GM12878 (cell line): ENCODE measurements at regions not wholly inside any gene's neighbourhood (a gene's known extent, or its start where the extent isn't known, plus 50 kb on each side); places are given as distances from the start of the nearest gene placed in this dataset.
A peak's percentile ranks its signal among the peaks of the same experiment; 100 is the strongest.

Experiments used
- ATAC-seq: fragments of 200-7000 bp; cut with Tn5 transposase; 3 replicates; pipeline ENCODE4 v1.9.1; 2020; ENCODE audit warnings: mild to moderate bottlenecking, moderate library complexity
- BruUV-seq: library from RNA; stranded (reverse); fragments of 400-500 nt; replicated peaks from 2 replicates; lab custom pipeline; 2021; lab: Mats Ljungman, UMichigan
- CTCF ChIA-PET: fragments of 300-600 bp; sonication (Branson Sonifier 250); formaldehyde crosslinking; extraction: SDS; loops from one replicate; lab custom pipeline; 2021; ENCODE audit warnings: inconsistent platforms; lab: Yijun Ruan, JAX
- POLR2A ChIA-PET: fragments of 350-600 bp; formaldehyde crosslinking; extraction: SDS; loops from one replicate; lab custom pipeline; 2021; ENCODE audit warnings: inconsistent platforms; lab: Charles Lee
- RAD21 ChIA-PET: fragments of 300-600 bp; sonication (Branson Sonifier 250); formaldehyde crosslinking; loops from one replicate; lab custom pipeline; 2023; ENCODE audit warnings: antibody characterized with exemption; ENCODE audit not compliant: unreplicated experiment; lab: Charles Lee
- SMC1A ChIA-PET: fragments of 300-600 bp; sonication (Branson Sonifier 250); formaldehyde crosslinking; loops from one replicate; lab custom pipeline; 2023; ENCODE audit not compliant: unreplicated experiment, uncharacterized antibody; lab: Charles Lee
- DNase-seq: peaks from one replicate; pipeline ENCODE4 v3.0.0-alpha.2; 2011; ENCODE audit warnings: low read depth, low spot score
- FAIRE-seq: peaks from 3 replicates; lab custom pipeline; 2011; peaks lifted over from hg19 to GRCh38; lab: Jason Lieb, UNC
- H2AFZ ChIP-seq: 2 replicates; pipeline ENCODE4 v1.6.0; 2011; ENCODE audit warnings: low read depth, low read length, control low read depth; ENCODE audit not compliant: control insufficient read depth
- H3K27ac ChIP-seq: 2 replicates; pipeline ENCODE4 v1.5.1; 2011; ENCODE audit warnings: control low read depth; ENCODE audit not compliant: control insufficient read depth, insufficient read depth
- H3K27me3 ChIP-seq, 2 experiments: replicated peaks in 1 of 2; 2 replicates each; pipeline versions ENCODE4 v1.6.0 to v1.6.1; 2011; ENCODE audit warnings: low read length in 1 of 2; ENCODE audit not compliant: control insufficient read depth in 2 of 2, insufficient read depth in 2 of 2
- H3K36me3 ChIP-seq, 2 experiments: 2 replicates each; pipeline ENCODE4 v1.5.1; 2011; ENCODE audit warnings: low read length in 1 of 2; ENCODE audit not compliant: control insufficient read depth in 2 of 2, insufficient read depth in 2 of 2
- H3K4me1 ChIP-seq: 2 replicates; pipeline ENCODE4 v1.6.1; 2011; ENCODE audit warnings: mild to moderate bottlenecking, low read length, moderate library complexity, mixed read lengths; ENCODE audit not compliant: control insufficient read depth, insufficient read depth
- H3K4me2 ChIP-seq: 2 replicates; pipeline ENCODE4 v1.6.0; 2011; ENCODE audit warnings: control low read depth; ENCODE audit not compliant: control insufficient read depth, insufficient read depth
- H3K4me3 ChIP-seq: fragments of 200-600 bp; sonication (generic); 2 replicates; pipeline ENCODE4 v1.5.1; 2016
- H3K79me2 ChIP-seq: 2 replicates; pipeline ENCODE4 v1.6.0; 2011; ENCODE audit warnings: low read length; ENCODE audit not compliant: control insufficient read depth, insufficient read depth
- H3K9ac ChIP-seq: 2 replicates; pipeline ENCODE4 v1.8.0; 2011; ENCODE audit warnings: low read length, control low read depth, mixed read lengths; ENCODE audit not compliant: control insufficient read depth, insufficient read depth
- H3K9me3 ChIP-seq: replicated peaks from 3 replicates; pipeline ENCODE4 v1.5.1; 2011; ENCODE audit warnings: mild to moderate bottlenecking, low read length; ENCODE audit not compliant: control insufficient read depth, insufficient read depth
- H4K20me1 ChIP-seq: 2 replicates; pipeline ENCODE4 v1.6.0; 2011; ENCODE audit not compliant: control insufficient read depth, insufficient read depth
- CHD1 ChIP-seq: IDR thresholded peaks from 2 replicates; pipeline ENCODE4 v1.6.1; 2012; ENCODE audit warnings: low read depth, low read length, improper control_type of control experiment
- EED ChIP-seq: sonication (generic); IDR thresholded peaks from 2 replicates; pipeline ENCODE4 v1.6.1; 2016; ENCODE audit warnings: antibody characterized with exemption, low read depth
- MTA2 ChIP-seq: fragments of 450-650 bp; IDR thresholded peaks from 2 replicates; pipeline ENCODE4 v1.6.1; 2016; ENCODE audit warnings: low read depth, mild to moderate bottlenecking, moderate library complexity
- SPI1 ChIP-seq: IDR thresholded peaks from 2 replicates; pipeline ENCODE4 v1.6.1; 2011; ENCODE audit warnings: low read depth, mild to moderate bottlenecking, low read length, moderate library complexity, borderline replicate concordance; ENCODE audit not compliant: insufficient read depth
- SREBF1 ChIP-seq: IDR thresholded peaks from 2 replicates; pipeline ENCODE4 v1.6.1; 2012; ENCODE audit warnings: mild to moderate bottlenecking, low read length
- TARDBP ChIP-seq: IDR thresholded peaks from 2 replicates; pipeline ENCODE4 v1.6.1; 2016; ENCODE audit warnings: borderline replicate concordance
- ZNF622 ChIP-seq: fragments of 450-650 bp; IDR thresholded peaks from 2 replicates; pipeline ENCODE4 v1.6.1; 2017; ENCODE audit warnings: mild to moderate bottlenecking, inconsistent platforms
- WGBS: methylation state at CpG from one replicate; pipeline ENCODE4 v1.1.6; 2016; ENCODE audit warnings: low lambda C conversion rate; ENCODE audit not compliant: insufficient replicate concordance, insufficient coverage; ENCODE audit errors: missing lambda C conversion rate; 5-methylcytosine and 5-hydroxymethylcytosine counted together
- in situ Hi-C: fragments of 300-500 bp; cut with MboI; formaldehyde crosslinking; loops from 9 replicates; pipeline ENCODE4 v1.14.3; 2018; ENCODE audit warnings: mixed read lengths
- intact Hi-C: fragments of 100-400 bp; cut with micrococcal nuclease; formaldehyde crosslinking; loops from one replicate; pipeline ENCODE4 v1.14.2; 2022; ENCODE audit not compliant: unreplicated experiment

DNA sequence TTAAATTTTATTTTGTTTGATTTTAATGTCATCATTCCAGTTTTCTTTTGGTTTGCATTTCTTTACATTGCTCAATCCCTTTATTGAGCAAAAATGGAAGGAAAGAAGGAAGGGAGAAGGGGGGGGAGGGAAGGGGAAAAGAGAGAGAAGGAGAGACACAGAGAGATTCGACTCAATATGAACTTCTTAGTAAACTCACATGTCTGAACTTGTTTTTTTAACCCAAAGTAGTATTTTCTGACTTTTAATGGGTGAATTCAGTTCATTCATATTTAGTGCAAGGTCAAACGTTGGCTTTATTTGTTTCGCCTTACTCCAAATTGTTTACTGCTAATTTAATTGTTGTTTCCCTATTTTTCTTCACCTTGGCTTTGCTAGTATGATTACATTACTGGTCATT is 278.6 kb downstream of the COL12A1 start (continued):
- TF ChIP-seq MTA2 (no peak), CHD1 (no peak), TARDBP (no peak)

DNA sequence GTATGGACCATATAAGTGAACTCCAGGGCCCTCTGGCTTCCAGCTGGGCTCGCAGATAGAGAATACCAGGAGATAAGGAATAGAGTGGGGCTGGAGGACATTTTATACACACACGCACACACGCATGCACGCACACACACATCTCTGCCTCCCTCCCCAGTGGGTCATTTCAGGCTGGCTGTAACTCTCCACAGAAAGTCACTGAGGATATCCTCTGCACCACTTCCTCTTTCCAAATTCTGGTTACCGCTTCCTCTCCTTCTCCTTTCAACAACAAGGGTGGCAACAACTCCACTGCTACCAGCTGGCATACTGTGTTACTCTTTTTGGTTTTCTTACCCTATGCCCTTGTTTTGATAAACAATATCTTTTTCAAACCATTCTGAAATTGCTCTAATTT is 280.2 kb downstream of the COL12A1 start:
- RAD21 ChIA-PET: no interaction called here
- Histone ChIP-seq H3K9ac (no peak overlapping the region), H3K27me3 (no peaks in the 10 kb centered on the region), H3K27ac (no peak overlapping the region), H3K4me1 (no peaks in the 10 kb centered on the region), H3K9me3 (no peaks in the 10 kb centered on the region), H3K4me2 (no peak overlapping the region), H4K20me1 (no peaks in the 10 kb centered on the region), H3K4me3 (no peak overlapping the region), H3K36me3 (no peaks in the 10 kb centered on the region)
- WGBS: 36% methylated on average over 5 of the region's 5 CpGs
- in situ Hi-C loops: no loop called here
- SMC1A ChIA-PET: interaction anchor here (1.1 kb wide), 1 partner anchor 15 kb away, joined by 3 read pairs; no protein-coding TSS in a partner anchor
- POLR2A ChIA-PET: no interaction called here
- ATAC-seq (peak; percentile 96), DNase-seq (no peak)
- no TSS peak for BruUV-seq
- intact Hi-C loops: no loop called here
- TF ChIP-seq SREBF1 (no peak), SPI1 (peak; percentile 88)
- TF ChIP-seq, all 136 proteins: peak for 1
- H2AFZ ChIP-seq: no peak overlapping the region
- H3K79me2 ChIP-seq: no peaks in the 10 kb centered on the region
- FAIRE-seq: no peak
- CTCF ChIA-PET: no interaction called here

DNA sequence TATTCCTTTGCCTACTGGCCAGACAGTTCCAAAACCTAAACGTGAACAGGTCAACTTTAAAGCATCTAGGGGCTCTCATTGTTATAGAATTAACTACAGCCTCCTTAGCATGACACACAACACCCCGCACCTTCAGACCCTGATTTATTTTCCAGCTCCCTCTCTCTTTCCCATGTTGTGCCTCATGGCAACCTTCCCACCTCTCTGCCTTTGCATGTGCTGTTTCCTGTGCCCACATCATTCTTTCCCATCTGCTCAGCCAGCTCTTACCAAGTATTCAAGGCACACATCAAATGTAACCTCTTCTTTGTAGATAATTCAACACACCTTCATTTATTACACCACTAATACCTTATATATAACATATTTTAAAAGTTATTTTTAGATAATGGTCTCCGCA is 291.0 kb downstream of the COL12A1 start:
- FAIRE-seq (no peak), ATAC-seq (no peak), DNase-seq (no peak)
- no peaks in the 10 kb centered on the region for H3K27me3 ChIP-seq
- no peak overlapping the region for H3K4me3 ChIP-seq
- POLR2A ChIA-PET: no interaction called here
- intact Hi-C loops: no loop called here
- WGBS: 17% methylated on average over 3 of the region's 3 CpGs
- no peak overlapping the region for H2AFZ ChIP-seq
- no peak overlapping the region for H3K27ac ChIP-seq
- BruUV-seq: no TSS peak
- H3K4me1 ChIP-seq: no peaks in the 10 kb centered on the region
- SMC1A ChIA-PET: interaction anchor here (1.0 kb wide), 1 partner anchor 14 kb away, joined by 5 read pairs; no protein-coding TSS in a partner anchor
- no peaks in the 10 kb centered on the region for H3K9me3 ChIP-seq
- CTCF ChIA-PET: no interaction called here
- no peak overlapping the region for H3K4me2 ChIP-seq
- H3K36me3 ChIP-seq: no peaks in the 10 kb centered on the region
- no peak for TF ChIP-seq EED
- no peak for TF ChIP-seq ZNF622
- H3K9ac ChIP-seq: no peak overlapping the region
- in situ Hi-C loops: no loop called here
- RAD21 ChIA-PET: no interaction called here
- no peaks in the 10 kb centered on the region for H4K20me1 ChIP-seq
- no peaks in the 10 kb centered on the region for H3K79me2 ChIP-seq
